ENCODE measurements at regions not wholly inside any gene's neighbourhood (a gene's known extent, or its start where the extent isn't known, plus 50 kb on each side); places are given as distances from the start of the nearest gene placed in this dataset.

DNA sequence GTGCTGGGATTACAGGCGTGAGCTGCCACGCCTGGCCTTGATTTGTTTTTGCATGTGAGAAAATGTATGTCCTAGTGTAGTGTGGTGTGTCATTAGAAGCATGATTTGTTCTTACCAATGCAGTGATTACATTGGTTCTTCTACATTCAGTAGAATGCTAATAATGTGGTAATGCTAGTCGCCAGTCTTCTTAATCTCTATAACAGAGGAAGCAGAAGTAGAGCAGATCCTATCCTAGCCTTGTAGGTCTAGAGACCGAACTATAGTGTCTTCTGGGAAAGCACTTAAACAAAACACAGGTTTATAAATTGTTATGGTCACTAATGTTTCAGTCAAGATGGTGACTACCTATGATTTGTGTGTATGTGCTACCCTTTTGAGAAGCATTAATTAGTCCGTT lies 197.5 kb upstream of the DMRT1 start:
- no peaks in the 10 kb centered on the region for H3K9me3 ChIP-seq
- ChIA-PET POLR2A (no interaction called here), CTCF (no interaction called here)
- FAIRE-seq (no peak), DNase-seq (ENCODE audit: low read depth in 1 of 2, low spot score in 1 of 2) (no peak), ATAC-seq (no peak)
- TF ChIP-seq HOXA7 (CRISPR knock-in tag; IDR thresholded peaks at IDR 0.05) = no peak
- TF ChIP-seq, protein P1, sequence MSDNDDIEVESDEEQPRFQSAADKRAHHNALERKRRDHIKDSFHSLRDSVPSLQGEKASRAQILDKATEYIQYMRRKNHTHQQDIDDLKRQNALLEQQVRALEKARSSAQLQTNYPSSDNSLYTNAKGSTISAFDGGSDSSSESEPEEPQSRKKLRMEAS (IDR thresholded peaks at IDR 0.05) = no peak
- no peak for TF ChIP-seq POLR2A (IDR thresholded peaks at IDR 0.05; ENCODE audit: low read length)
- TF ChIP-seq HEYL (CRISPR knock-in tag; IDR thresholded peaks at IDR 0.05) = no peak
- TF ChIP-seq ZSCAN20 (CRISPR knock-in tag; IDR thresholded peaks at IDR 0.05) = no peak
- no peak for TF ChIP-seq MYC (IDR thresholded peaks at IDR 0.05; ENCODE audit: borderline replicate concordance, low read length)
- no peak for TF ChIP-seq RCOR1 (IDR thresholded peaks at IDR 0.05; ENCODE audit: low read depth, low read length)
- no peak for TF ChIP-seq HDAC2 (IDR thresholded peaks at IDR 0.05)
- TF ChIP-seq, protein P2, sequence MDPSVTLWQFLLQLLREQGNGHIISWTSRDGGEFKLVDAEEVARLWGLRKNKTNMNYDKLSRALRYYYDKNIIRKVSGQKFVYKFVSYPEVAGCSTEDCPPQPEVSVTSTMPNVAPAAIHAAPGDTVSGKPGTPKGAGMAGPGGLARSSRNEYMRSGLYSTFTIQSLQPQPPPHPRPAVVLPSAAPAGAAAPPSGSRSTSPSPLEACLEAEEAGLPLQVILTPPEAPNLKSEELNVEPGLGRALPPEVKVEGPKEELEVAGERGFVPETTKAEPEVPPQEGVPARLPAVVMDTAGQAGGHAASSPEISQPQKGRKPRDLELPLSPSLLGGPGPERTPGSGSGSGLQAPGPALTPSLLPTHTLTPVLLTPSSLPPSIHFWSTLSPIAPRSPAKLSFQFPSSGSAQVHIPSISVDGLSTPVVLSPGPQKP (IDR thresholded peaks at IDR 0.05; ENCODE audit: low read depth, low read length) = no peak
- no peak for TF ChIP-seq RAD21 (conservative IDR thresholded peaks at IDR 0.05 in 1 of 2, IDR thresholded peaks at IDR 0.05 in 1 of 2)
- no peak for TF ChIP-seq CHD2 (IDR thresholded peaks at IDR 0.05; ENCODE audit: low read length, partially characterized antibody)
- no peak for TF ChIP-seq FOSB (CRISPR knock-in tag; IDR thresholded peaks at IDR 0.05)
- TF ChIP-seq POLR2AphosphoS2 (conservative IDR thresholded peaks at IDR 0.05; ENCODE audit: low read length) = no peak
- no peak for TF ChIP-seq RNF2 (IDR thresholded peaks at IDR 0.05; ENCODE audit: borderline replicate concordance, low read depth)
- TF ChIP-seq PHF8 (IDR thresholded peaks at IDR 0.05; ENCODE audit: borderline replicate concordance, low read depth) = no peak
- TF ChIP-seq, protein P3, sequence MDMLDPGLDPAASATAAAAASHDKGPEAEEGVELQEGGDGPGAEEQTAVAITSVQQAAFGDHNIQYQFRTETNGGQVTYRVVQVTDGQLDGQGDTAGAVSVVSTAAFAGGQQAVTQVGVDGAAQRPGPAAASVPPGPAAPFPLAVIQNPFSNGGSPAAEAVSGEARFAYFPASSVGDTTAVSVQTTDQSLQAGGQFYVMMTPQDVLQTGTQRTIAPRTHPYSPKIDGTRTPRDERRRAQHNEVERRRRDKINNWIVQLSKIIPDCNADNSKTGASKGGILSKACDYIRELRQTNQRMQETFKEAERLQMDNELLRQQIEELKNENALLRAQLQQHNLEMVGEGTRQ (IDR thresholded peaks at IDR 0.05) = no peak
- TF ChIP-seq SMC3 (IDR thresholded peaks at IDR 0.05) = no peak
- TF ChIP-seq, protein P4, sequence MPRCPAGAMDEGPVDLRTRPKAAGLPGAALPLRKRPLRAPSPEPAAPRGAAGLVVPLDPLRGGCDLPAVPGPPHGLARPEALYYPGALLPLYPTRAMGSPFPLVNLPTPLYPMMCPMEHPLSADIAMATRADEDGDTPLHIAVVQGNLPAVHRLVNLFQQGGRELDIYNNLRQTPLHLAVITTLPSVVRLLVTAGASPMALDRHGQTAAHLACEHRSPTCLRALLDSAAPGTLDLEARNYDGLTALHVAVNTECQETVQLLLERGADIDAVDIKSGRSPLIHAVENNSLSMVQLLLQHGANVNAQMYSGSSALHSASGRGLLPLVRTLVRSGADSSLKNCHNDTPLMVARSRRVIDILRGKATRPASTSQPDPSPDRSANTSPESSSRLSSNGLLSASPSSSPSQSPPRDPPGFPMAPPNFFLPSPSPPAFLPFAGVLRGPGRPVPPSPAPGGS (IDR thresholded peaks at IDR 0.05) = no peak
- TF ChIP-seq RARB (CRISPR knock-in tag; IDR thresholded peaks at IDR 0.05) = no peak
- TF ChIP-seq NPAS2 (CRISPR knock-in tag; IDR thresholded peaks at IDR 0.05; ENCODE audit: borderline replicate concordance) = no peak
- H3K4me2 ChIP-seq = no peak overlapping the region
- no peak overlapping the region for H3K4me3 ChIP-seq
- WGBS (ENCODE audit: missing lambda C conversion rate) = 96% methylated on average over 5 of the region's 5 CpGs
- no peaks in the 10 kb centered on the region for H3K4me1 ChIP-seq
- H3K27ac ChIP-seq = no peak overlapping the region

DNA sequence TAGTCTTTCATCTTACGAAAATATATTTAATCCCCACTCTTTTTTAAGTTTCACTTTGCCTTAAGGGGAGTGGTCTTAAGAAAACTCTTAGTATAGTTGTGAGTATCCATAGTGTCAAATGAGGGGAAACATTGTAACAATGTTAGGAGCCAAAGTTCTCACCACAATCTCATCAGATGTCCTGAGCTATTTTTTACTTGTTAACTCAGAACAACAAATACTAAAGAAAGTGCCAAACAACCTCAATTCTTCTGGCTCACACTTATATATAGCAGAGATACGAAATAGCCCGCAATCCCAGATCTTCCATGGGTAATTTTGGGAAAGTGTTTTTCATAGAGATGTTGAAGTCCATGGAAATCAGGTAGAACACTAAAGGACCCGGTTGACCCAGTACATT lies 194.0 kb upstream of the DMRT1 start:
- H3K4me2 ChIP-seq = no peak overlapping the region
- TF ChIP-seq BHLHE40 (IDR thresholded peaks at IDR 0.05; ENCODE audit: low read depth, low read length) (no peak), ZNF302 (CRISPR knock-in tag; IDR thresholded peaks at IDR 0.05) (no peak), EHMT2 (IDR thresholded peaks at IDR 0.05; ENCODE audit: low read depth) (no peak), HEYL (CRISPR knock-in tag; IDR thresholded peaks at IDR 0.05) (no peak), EP300 (IDR thresholded peaks at IDR 0.05) (no peak), HOXA7 (CRISPR knock-in tag; IDR thresholded peaks at IDR 0.05) (no peak), POLR2AphosphoS2 (conservative IDR thresholded peaks at IDR 0.05; ENCODE audit: low read length) (no peak), SREBF2 (IDR thresholded peaks at IDR 0.05) (no peak), HDAC2 (IDR thresholded peaks at IDR 0.05) (no peak), ZC3H11A (IDR thresholded peaks at IDR 0.05) (no peak), FOSB (CRISPR knock-in tag; IDR thresholded peaks at IDR 0.05) (no peak), JUNB (IDR thresholded peaks at IDR 0.05) (no peak)
- TF ChIP-seq, protein P5, sequence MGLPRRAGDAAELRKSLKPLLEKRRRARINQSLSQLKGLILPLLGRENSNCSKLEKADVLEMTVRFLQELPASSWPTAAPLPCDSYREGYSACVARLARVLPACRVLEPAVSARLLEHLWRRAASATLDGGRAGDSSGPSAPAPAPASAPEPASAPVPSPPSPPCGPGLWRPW (IDR thresholded peaks at IDR 0.05) = no peak
- TF ChIP-seq, protein P1 (IDR thresholded peaks at IDR 0.05) = no peak
- TF ChIP-seq, protein P4 (IDR thresholded peaks at IDR 0.05) = no peak
- TF ChIP-seq, protein P2 (IDR thresholded peaks at IDR 0.05; ENCODE audit: low read depth, low read length) = no peak
- H3K9me3 ChIP-seq = no peaks in the 10 kb centered on the region
- ATAC-seq (no peak), FAIRE-seq (no peak), DNase-seq (ENCODE audit: low read depth in 1 of 2, low spot score in 1 of 2) (no peak)
- WGBS (ENCODE audit: missing lambda C conversion rate) = 87% methylated on average over 4 of the region's 4 CpGs
- no peak overlapping the region for H3K4me3 ChIP-seq
- ChIA-PET CTCF (interaction anchor here (3.2 kb wide), 1 partner anchor 116 kb away, joined by 10 read pairs; no protein-coding TSS in a partner anchor), POLR2A (no interaction called here)
- H3K4me1 ChIP-seq = no peaks in the 10 kb centered on the region
- no peak overlapping the region for H3K27ac ChIP-seq

All from A549 (cell line).